22Rv1 (cell line): ENCODE measurements at regions not wholly inside any gene's neighbourhood (a gene's known extent, or its start where the extent isn't known, plus 50 kb on each side); places are given as distances from the start of the nearest gene placed in this dataset.

Experiments
- H3K27ac ChIP-seq: fragments of 450-650 bp; 2 replicates; pipeline ENCODE4 v1.5.1; 2017
- CTCF ChIP-seq: fragments of 450-650 bp; IDR thresholded peaks from 2 replicates; pipeline ENCODE4 v1.5.1; 2017; ENCODE audit warnings: mild to moderate bottlenecking
- ZFX ChIP-seq: fragments of 450-650 bp; IDR thresholded peaks from 2 replicates; pipeline ENCODE4 v1.6.1; 2017; ENCODE audit warnings: antibody characterized with exemption, borderline replicate concordance

- H3K27ac ChIP-seq = no peak overlapping the region
- no peak for TF ChIP-seq ZFX
- no peak for TF ChIP-seq CTCF
These were observed 226.0 kb upstream of the C11orf87 start for GRCh38 chr11:109196016-109196415.

GRCh38 chr11:109197656-109198055 is 224.3 kb upstream of the C11orf87 start:
- no peak overlapping the region for H3K27ac ChIP-seq
- TF ChIP-seq CTCF = no peak
- TF ChIP-seq ZFX = no peak

GRCh38 chr11:109203176-109203575 is 218.8 kb upstream of the C11orf87 start:
- H3K27ac ChIP-seq = no peak overlapping the region
- TF ChIP-seq ZFX (no peak), CTCF (no peak)

- H3K27ac ChIP-seq = no peak overlapping the region
- TF ChIP-seq CTCF (no peak), ZFX (no peak)
These were observed 216.7 kb upstream of the C11orf87 start for GRCh38 chr11:109205312-109205711.

- TF ChIP-seq CTCF (no peak), ZFX (no peak)
- H3K27ac ChIP-seq = no peak overlapping the region
These were observed 213.9 kb upstream of the C11orf87 start for GRCh38 chr11:109208121-109208520.

- H3K27ac ChIP-seq = no peak overlapping the region
- TF ChIP-seq ZFX (no peak), CTCF (no peak)
These were observed 212.4 kb upstream of the C11orf87 start for GRCh38 chr11:109209572-109209971.

GRCh38 chr11:109221190-109221589 is 200.8 kb upstream of the C11orf87 start:
- no peak overlapping the region for H3K27ac ChIP-seq
- TF ChIP-seq CTCF (no peak), ZFX (no peak)
